Stimulated activated effector memory CD8-positive, alpha-beta T cell treated with anti-CD3 and anti-CD28 coated beads, Interleukin-12 subunit alpha, Interleukin-12 subunit beta, amount 100 ng/mL, for 72 hours (primary cell): ENCODE measurements at regions not wholly inside any gene's neighbourhood (a gene's known extent, or its start where the extent isn't known, plus 50 kb on each side); places are given as distances from the start of the nearest gene placed in this dataset.
"Not testable (repeated sequence)": the region's sequence is repeated elsewhere in the genome, so short reads cannot be mapped to it uniquely, and the experiment has no call there.

Experiments used
- ATAC-seq: fragments of 150-1000 bp; cut with Tn5 transposase; 2 replicates; pipeline ENCODE4 v1.10.0; 2021
- DNase-seq, 2 donors: peaks; one replicate each; pipeline ENCODE4 v3.0.0; 2021 to 2022; ENCODE audit warnings: low spot score in 2 of 2
- H3K27ac Mint-ChIP-seq: one replicate; pipeline ENCODE4 v1.8.0; 2022; ENCODE audit warnings: mild to moderate bottlenecking, mixed read lengths
- H3K36me3 Mint-ChIP-seq: one replicate; pipeline ENCODE4 v1.8.0; 2022; ENCODE audit warnings: mild to moderate bottlenecking, mixed read lengths
- H3K4me1 Mint-ChIP-seq: one replicate; pipeline ENCODE4 v1.8.0; 2022; ENCODE audit warnings: mixed read lengths
- H3K4me3 Mint-ChIP-seq: one replicate; pipeline ENCODE4 v1.8.0; 2022; ENCODE audit warnings: mild to moderate bottlenecking, mixed read lengths
- H3K9me3 Mint-ChIP-seq: one replicate; pipeline ENCODE4 v1.8.0; 2022; ENCODE audit warnings: mixed read lengths

DNA sequence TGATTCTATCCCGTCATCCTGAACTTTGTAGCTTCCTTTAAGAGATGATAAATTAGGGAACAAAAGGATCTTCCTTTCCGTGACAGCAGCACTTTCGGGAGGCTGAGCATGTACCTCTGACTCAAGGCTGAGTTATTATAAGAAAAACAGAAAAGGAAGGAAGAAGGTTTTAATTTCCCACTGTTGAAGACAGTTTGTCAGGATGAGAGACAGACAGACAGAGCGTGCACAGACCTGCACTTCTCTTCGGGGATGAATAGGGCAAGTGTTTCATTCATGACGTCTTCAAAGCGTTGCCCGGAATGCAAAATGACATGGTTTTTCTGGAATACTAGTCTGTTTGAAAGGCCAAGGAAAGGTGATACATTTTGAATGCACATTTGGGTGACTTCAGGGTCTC is 405.3 kb upstream of the FAT1 start:
- H3K4me3 Mint-ChIP-seq, result no peak overlapping the region
- DNase-seq (no peak), ATAC-seq (no peak)
- no peaks in the 10 kb centered on the region for H3K4me1 Mint-ChIP-seq
- H3K27ac Mint-ChIP-seq, result no peak overlapping the region
- H3K9me3 Mint-ChIP-seq, result peaks cover 3% of the 10 kb centered on the region
- H3K36me3 Mint-ChIP-seq, result no peaks in the 10 kb centered on the region

DNA sequence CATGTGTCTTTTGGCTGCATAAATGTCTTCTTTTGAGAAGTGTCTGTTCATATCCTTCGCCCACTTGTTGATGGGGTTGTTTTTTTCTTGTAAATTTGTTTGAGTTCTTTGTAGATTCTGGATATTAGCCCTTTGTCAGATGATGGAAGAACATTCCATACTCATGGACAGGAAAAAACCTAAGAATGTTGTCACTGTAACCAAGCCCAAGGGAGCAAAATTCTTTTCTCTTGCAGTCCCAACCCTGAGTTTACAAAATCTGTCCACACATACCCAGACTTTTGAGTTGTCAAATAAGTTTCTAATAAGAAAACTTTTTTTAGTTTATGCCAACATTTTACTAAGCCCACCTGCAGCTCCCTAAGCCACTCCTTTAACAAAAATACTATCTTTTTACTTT is 408.2 kb upstream of the FAT1 start:
- not testable (repeated sequence) for H3K36me3 Mint-ChIP-seq, H3K27ac Mint-ChIP-seq, H3K4me3 Mint-ChIP-seq, H3K4me1 Mint-ChIP-seq, DNase-seq, H3K9me3 Mint-ChIP-seq, ATAC-seq

DNA sequence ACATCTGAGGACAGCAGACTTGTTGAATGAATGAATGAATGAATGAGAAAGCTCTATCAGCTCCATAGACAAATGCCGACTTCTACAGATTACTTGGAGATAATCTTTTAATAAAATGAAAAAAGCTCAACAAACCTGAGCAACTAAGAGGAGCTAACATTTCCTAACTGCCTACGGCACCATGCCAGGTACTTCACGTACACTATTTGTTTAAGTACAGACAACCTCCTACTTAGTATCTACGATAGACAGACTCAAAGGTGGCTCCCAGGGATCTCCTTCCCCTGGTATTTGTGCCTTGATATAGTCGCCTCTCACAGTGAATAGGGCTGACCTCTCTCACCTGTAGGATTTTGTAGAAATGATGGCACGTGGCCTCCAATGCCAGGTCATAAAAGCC is 412.2 kb upstream of the FAT1 start:
- no peaks in the 10 kb centered on the region for H3K4me1 Mint-ChIP-seq
- H3K9me3 Mint-ChIP-seq, result peaks cover 9% of the 10 kb centered on the region
- ATAC-seq (no peak), DNase-seq (no peak)
- no peak overlapping the region for H3K4me3 Mint-ChIP-seq
- H3K27ac Mint-ChIP-seq, result no peak overlapping the region
- no peaks in the 10 kb centered on the region for H3K36me3 Mint-ChIP-seq

DNA sequence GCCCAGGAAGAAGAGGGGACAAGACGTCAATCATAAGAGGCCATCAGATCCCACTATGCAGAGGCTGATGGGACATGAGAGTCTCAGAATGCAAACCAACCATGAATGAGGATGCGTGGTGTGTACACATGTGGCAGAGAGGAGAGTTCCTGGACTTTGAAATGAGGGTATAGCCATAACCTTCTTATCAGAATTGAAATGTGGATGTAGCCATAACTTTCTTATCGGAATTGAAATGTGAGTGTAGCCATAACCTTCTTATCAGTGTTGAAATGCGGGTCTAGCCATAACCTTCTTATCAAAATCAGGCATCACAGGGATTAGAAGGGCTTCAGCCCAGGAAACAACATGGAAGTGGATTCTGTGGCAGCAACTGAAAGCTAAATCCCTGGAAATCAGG is 415.5 kb upstream of the FAT1 start:
- peaks cover 9% of the 10 kb centered on the region for H3K9me3 Mint-ChIP-seq
- DNase-seq (no peak), ATAC-seq (no peak)
- no peak overlapping the region for H3K27ac Mint-ChIP-seq
- no peak overlapping the region for H3K4me3 Mint-ChIP-seq
- H3K36me3 Mint-ChIP-seq, result no peaks in the 10 kb centered on the region
- H3K4me1 Mint-ChIP-seq, result no peaks in the 10 kb centered on the region

DNA sequence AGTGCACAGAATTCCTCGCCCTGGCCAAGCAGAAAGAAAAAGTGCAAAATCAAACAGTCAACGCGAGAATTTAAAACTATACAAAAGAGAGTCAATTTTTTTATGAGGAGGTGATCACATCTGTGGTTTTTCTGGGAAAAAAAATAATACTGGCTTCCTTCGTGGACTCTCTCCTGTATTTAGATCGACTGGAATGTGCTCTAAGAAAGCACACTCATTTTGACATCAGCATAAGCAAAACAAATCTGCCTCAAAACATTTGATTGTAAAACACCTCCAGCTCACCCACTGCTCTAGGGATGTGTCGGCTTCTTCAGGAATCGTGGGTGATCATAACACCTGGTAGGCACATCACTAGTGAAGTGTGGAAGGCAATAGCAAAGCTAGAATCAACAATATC is 417.4 kb upstream of the FAT1 start:
- no peaks in the 10 kb centered on the region for H3K36me3 Mint-ChIP-seq
- no peak overlapping the region for H3K4me3 Mint-ChIP-seq
- H3K27ac Mint-ChIP-seq, result no peak overlapping the region
- ATAC-seq (no peak), DNase-seq (no peak)
- H3K9me3 Mint-ChIP-seq, result peaks cover 6% of the 10 kb centered on the region
- no peaks in the 10 kb centered on the region for H3K4me1 Mint-ChIP-seq

DNA sequence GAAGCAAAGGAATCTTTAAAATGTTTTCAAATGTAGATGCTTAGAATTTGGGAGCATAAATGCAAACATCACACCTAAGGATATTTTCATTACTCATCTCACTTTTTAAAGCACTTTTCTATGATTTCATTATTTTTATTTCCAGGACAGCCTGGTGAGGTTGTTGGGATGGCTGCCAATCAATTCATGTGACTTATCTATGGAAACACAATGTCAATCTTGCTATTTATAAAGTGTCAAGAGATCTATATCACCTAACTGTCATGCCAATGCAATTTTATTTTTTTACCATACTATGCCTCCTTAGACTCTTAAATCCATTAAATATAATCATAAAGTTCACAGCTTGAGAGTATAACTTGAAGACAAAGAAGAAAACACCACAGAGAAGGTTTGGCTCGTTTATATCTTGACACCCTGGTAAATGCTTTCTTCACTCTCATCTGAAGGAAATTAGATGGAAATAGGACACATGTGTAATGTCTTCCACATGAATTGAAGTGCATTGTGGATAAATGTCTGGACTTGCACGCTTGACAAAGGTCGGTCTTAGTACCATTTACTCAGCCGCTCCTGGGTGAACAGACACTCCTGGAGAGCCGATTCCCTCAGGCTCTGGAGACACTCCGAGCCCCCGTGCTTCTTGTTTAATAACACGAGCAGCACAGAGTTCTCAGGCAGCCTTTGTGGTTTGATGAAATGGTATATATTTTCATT is 425.7 kb upstream of the FAT1 start:
- Mint-ChIP-seq H3K4me3 (no peak overlapping the region), H3K36me3 (no peaks in the 10 kb centered on the region), H3K27ac (no peak overlapping the region), H3K4me1 (no peaks in the 10 kb centered on the region), H3K9me3 (peaks cover 17% of the 10 kb centered on the region)
- ATAC-seq (no peak), DNase-seq (no peak)

DNA sequence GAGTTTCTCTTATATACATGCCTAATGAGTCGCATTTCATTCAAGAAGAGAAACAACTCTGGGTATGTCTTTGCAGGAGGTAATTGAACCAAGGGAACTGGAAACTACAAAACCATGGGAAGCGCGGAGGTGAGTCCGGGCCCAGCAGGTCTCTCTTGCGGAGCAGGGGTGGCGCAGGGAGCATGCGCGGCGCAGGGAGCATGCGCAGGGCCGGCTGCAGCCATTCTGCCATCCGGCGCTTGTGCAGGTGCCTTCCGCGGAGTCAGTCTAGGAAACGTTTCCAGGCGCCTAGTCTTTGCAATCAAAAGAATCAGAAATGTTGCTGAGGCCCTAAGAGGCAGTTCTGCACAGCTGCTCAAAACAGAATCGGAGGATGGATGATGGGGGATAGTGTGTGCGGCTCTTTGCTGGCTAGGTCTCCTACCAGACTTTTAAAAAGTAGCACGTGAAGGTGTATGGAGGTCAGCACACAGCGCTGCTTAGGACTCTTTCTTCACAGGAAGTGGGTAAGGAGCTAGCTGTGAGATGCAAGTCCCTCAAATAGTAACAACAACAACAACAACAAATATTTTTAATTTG is 433.8 kb upstream of the FAT1 start:
- Mint-ChIP-seq H3K36me3 (no peaks in the 10 kb centered on the region), H3K27ac (no peak overlapping the region)
- DNase-seq, result no peak

DNA sequence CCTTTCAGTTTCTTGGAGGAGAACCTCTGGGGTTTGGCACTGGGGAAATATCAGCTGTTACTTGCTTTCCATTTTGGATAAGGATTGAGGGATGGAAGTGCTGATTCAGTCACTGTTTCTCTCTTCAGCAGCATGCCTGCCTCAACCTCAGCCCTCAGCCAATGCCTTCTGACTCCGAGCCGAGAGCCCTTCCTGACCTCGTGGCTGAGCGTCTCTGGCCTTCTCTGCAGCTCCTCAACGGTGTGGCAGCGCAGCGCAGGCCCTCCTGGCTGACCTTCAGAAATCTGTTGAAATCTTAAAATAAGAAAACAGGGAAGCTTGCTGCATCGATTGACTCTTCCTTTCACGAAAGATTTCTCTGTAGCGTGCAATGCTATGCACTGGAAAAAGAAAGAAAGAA is 434.3 kb upstream of the FAT1 start:
- H3K27ac Mint-ChIP-seq, result no peak overlapping the region
- H3K36me3 Mint-ChIP-seq, result no peaks in the 10 kb centered on the region
- H3K9me3 Mint-ChIP-seq, result peaks cover 19% of the 10 kb centered on the region
- ATAC-seq (no peak), DNase-seq (no peak)
- H3K4me1 Mint-ChIP-seq, result no peaks in the 10 kb centered on the region
- H3K4me3 Mint-ChIP-seq, result no peak overlapping the region

More for the DNA sequence above, 433.8 kb upstream of the FAT1 start:
- Mint-ChIP-seq H3K4me3 (no peak overlapping the region), H3K9me3 (peaks cover 19% of the 10 kb centered on the region), H3K4me1 (no peaks in the 10 kb centered on the region)
- ATAC-seq, result no peak

DNA sequence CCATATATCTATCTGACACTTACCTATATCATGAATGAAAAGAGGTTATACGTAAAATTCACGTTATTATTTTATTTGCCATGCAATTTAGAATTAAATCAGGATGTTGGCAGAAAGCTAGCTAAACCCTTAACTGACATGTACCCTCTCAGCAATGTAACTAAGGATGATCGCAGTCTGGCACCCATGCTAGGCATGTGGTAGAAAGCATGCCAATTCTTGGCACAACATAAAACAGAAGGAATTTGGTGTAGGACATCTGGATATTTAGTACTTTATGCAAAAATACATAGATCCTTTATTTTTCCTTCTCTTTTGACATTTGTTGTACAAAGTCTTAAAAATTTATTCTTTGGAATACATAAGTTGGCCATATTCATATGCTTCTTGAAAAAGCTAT is 436.8 kb upstream of the FAT1 start:
- H3K4me1 Mint-ChIP-seq, result no peaks in the 10 kb centered on the region
- no peak for ATAC-seq

DNA sequence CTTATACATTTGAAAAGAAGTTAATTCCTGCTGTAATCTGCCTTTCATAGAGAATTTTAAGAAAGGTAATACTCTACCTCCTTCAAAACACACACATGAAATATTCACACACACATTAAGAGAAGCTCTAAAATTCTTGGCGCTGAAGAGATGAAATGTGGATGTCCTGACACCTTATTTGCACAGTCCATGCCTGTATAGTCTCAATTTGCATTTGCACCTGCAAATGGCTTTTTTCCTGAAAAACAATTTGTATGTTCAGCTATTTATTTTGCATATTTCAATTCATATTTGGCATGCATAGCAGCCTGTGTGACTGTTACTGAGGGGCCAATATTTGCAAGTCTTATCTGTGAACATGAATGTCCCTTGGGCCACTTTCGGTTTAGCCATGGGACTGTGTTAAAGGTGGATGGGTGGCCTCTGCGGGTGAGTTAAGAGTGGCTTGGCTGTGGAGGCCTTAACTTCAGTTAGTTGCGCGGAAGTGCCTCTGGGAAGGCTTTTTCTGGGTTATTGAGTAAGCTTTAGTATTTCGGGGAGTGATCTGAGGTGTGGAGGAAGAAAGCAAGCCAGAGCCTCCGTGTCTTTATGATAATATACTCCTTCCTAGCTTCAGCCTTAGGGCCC is 443.3 kb upstream of the FAT1 start:
- Mint-ChIP-seq H3K4me1 (no peaks in the 10 kb centered on the region), H3K36me3 (no peaks in the 10 kb centered on the region)
- no peak for ATAC-seq

More for the DNA sequence above, 436.8 kb upstream of the FAT1 start:
- Mint-ChIP-seq H3K36me3 (no peaks in the 10 kb centered on the region), H3K4me3 (no peak overlapping the region), H3K9me3 (peaks cover 14% of the 10 kb centered on the region), H3K27ac (no peak overlapping the region)
- no peak for DNase-seq

DNA sequence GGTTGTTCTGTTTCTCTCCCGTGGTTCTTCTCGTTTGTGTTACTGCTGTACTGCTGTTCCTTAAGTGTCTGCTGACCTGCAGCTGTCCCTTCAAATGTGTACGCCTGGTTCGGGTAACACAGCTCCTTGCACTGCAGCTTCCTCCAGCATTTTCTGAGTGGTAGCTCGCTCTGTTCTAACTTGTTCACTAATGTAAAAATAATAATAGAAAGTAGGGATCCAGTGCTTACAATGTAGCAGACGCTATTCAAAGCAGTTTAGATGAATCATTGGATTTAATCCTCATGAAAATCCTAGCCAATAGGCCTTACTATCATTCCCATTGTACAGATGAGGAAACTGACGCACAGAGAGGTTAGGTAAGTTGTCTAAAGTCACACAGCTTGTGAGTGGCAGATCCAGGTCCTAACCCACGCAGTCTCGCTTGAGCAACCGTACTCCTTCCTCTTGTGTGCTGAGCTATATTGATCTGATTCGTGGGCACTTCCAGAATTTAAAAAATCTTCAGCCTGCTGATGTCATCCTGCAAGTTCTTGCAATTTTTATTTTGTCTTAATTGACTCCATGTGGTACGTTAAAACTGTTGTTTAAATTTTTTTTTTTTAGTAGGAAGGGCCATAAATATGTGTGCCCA is 448.2 kb upstream of the FAT1 start:
- Mint-ChIP-seq H3K27ac (no peak overlapping the region), H3K4me3 (no peak overlapping the region), H3K36me3 (no peaks in the 10 kb centered on the region), H3K9me3 (peaks cover 25% of the 10 kb centered on the region), H3K4me1 (no peaks in the 10 kb centered on the region)
- no peak for DNase-seq
- no peak for ATAC-seq

More for the DNA sequence above, 443.3 kb upstream of the FAT1 start:
- H3K27ac Mint-ChIP-seq, result no peak overlapping the region
- H3K4me3 Mint-ChIP-seq, result no peak overlapping the region
- no peak for DNase-seq
- peaks cover 14% of the 10 kb centered on the region for H3K9me3 Mint-ChIP-seq

DNA sequence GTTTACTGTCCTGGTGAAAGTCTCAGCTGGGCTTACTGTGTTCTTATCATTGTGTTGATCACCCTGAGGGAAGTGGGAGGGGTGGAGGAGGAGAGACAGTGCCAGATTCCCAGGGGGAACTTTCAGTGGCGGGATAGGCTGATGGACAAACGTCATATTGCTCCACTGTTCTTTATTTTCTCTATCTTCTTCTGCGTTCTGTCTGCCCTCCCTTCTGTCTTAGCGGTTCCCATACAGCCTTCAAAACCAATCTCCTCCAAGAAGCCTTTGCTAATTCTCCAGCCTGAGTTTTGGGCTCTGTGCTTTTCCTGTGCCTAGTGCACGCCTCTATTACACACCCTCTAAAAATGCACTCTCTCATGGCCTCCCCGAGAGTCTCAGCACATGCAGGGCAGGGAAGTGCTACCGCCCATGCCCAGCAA is 448.7 kb upstream of the FAT1 start:
- Mint-ChIP-seq H3K9me3 (peaks cover 23% of the 10 kb centered on the region), H3K4me3 (no peak overlapping the region), H3K27ac (no peak overlapping the region), H3K4me1 (no peaks in the 10 kb centered on the region), H3K36me3 (no peaks in the 10 kb centered on the region)
- ATAC-seq (no peak), DNase-seq (no peak)

DNA sequence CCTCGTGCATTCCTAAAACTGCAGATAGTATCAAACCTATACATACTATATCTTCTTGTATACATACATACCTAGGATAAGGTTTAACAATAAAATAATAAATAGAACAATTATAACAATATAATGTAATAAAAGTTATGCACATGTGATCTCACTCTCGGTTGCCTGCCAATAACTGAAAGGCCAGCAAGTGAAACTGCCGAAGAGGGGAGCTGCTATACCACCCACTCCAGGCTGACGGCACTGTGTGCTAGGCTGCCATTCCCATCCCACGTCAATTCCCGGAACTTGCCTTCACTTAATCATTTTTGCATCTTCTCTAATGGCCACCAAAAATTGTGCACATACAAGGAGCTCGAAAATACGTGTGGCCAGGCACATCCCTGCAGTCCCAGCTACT is 451.1 kb upstream of the FAT1 start:
- H3K27ac Mint-ChIP-seq, result no peak overlapping the region
- H3K4me1 Mint-ChIP-seq, result no peaks in the 10 kb centered on the region

DNA sequence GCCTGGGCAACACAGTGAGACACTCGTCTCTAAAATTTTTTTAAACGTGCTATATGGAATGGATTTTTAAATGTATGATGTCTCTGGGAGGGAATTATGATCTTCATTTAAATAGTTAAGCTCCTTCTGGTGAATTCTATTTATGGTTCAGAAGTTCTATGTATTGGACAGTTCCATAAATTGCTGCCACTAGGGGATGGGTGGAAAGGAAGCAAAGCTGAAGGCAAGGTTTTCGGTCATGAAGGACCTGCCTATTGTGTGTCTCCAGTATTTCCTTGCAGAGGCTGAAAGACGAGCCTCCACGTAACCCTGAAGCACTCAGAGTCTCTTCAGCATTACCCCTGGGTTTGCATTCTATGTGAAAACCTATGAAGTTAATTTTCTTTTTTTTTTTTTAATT is 451.5 kb upstream of the FAT1 start:
- H3K9me3 Mint-ChIP-seq, result peaks cover 21% of the 10 kb centered on the region
- no peak overlapping the region for H3K4me3 Mint-ChIP-seq
- no peak for ATAC-seq
- no peaks in the 10 kb centered on the region for H3K4me1 Mint-ChIP-seq
- H3K27ac Mint-ChIP-seq, result no peak overlapping the region
- no peak for DNase-seq
- H3K36me3 Mint-ChIP-seq, result no peaks in the 10 kb centered on the region

More for the DNA sequence above, 451.1 kb upstream of the FAT1 start:
- no peak for ATAC-seq
- H3K9me3 Mint-ChIP-seq, result peaks cover 21% of the 10 kb centered on the region
- no peaks in the 10 kb centered on the region for H3K36me3 Mint-ChIP-seq
- H3K4me3 Mint-ChIP-seq, result no peak overlapping the region
- no peak for DNase-seq

DNA sequence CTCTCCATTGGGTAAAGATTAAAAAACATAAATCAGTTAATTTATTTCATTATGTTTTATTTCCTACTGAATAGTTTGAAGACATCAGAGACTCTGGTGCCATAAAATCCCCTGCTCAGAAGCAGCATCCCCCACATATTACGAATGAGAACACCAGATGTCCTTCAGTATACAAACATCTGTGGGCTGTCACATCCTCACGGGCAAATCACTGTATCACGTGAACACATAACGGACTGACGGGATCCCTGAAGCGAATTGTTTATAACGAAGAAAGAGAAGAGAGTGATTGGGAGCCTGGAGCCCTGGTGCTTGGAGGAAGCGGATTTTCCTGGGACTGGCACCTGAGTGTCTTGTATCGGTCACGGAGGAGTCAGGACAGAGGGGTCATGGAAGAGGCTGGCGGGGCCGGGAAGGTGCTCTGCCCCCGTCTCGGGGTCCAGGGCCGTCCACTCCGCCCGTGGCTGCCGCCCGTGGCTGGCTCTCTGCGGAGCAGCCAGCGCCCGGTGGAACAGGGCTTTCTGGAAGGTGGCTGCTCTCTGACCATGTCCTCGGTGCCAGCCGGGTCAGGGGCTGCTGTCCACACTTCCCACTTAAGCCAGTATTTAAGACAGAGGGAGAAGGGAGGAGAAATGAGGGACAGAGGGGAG is 452.7 kb upstream of the FAT1 start:
- H3K27ac Mint-ChIP-seq, result no peak overlapping the region
- H3K4me3 Mint-ChIP-seq, result no peak overlapping the region
- H3K4me1 Mint-ChIP-seq, result no peaks in the 10 kb centered on the region
- no peaks in the 10 kb centered on the region for H3K36me3 Mint-ChIP-seq
- H3K9me3 Mint-ChIP-seq, result peaks cover 18% of the 10 kb centered on the region
- no peak for ATAC-seq
- DNase-seq, result no peak
